NCI-H510A (cell line): ENCODE measurements at regions not wholly inside any gene's neighbourhood (a gene's known extent, or its start where the extent isn't known, plus 50 kb on each side); places are given as distances from the start of the nearest gene placed in this dataset.

Experiments used
- DNase-seq: peaks from one replicate; lab custom pipeline; 2025; lab: John Stamatoyannopoulos, UW

- no peak for DNase-seq
Observed at GRCh38 chr2:48912110-48912509, 156.6 kb upstream of the LHCGR start.

- DNase-seq, result no peak
Observed at GRCh38 chr2:48910961-48911360, 155.4 kb upstream of the LHCGR start.

GRCh38 chr2:48906633-48907032, 151.1 kb upstream of the LHCGR start:
- DNase-seq, result no peak

GRCh38 chr2:48905696-48906095, 150.2 kb upstream of the LHCGR start:
- DNase-seq, result no peak

GRCh38 chr2:48902521-48902920, 147.0 kb upstream of the LHCGR start:
- DNase-seq, result no peak

- DNase-seq, result no peak
Observed at GRCh38 chr2:48901416-48901815, 145.9 kb upstream of the LHCGR start.

- DNase-seq, result no peak
Observed at GRCh38 chr2:48901015-48901343, 145.5 kb upstream of the LHCGR start.

- no peak for DNase-seq
Observed at GRCh38 chr2:48900321-48901014, 144.9 kb upstream of the LHCGR start.

- DNase-seq, result no peak
Observed at GRCh38 chr2:48896870-48897269, 141.3 kb upstream of the LHCGR start.

- no peak for DNase-seq
Observed at GRCh38 chr2:48890454-48891131, 135.1 kb upstream of the LHCGR start.

GRCh38 chr2:48888066-48888465, 132.5 kb upstream of the LHCGR start:
- no peak for DNase-seq

GRCh38 chr2:48886919-48887318, 131.4 kb upstream of the LHCGR start:
- DNase-seq, result no peak

- no peak for DNase-seq
Observed at GRCh38 chr2:48885841-48886240, 130.3 kb upstream of the LHCGR start.

GRCh38 chr2:48883661-48884060, 128.1 kb upstream of the LHCGR start:
- no peak for DNase-seq

- DNase-seq, result no peak
Observed at GRCh38 chr2:48874282-48874681, 118.8 kb upstream of the LHCGR start.

- no peak for DNase-seq
Observed at GRCh38 chr2:48873666-48874065, 118.1 kb upstream of the LHCGR start.

GRCh38 chr2:48870942-48871341, 115.4 kb upstream of the LHCGR start:
- no peak for DNase-seq

- no peak for DNase-seq
Observed at GRCh38 chr2:48870503-48870902, 115.0 kb upstream of the LHCGR start.

- DNase-seq, result no peak
Observed at GRCh38 chr2:48865704-48866103, 110.2 kb upstream of the LHCGR start.

GRCh38 chr2:48860380-48860779, 104.9 kb upstream of the LHCGR start:
- DNase-seq, result no peak

- no peak for DNase-seq
Observed at GRCh38 chr2:48856657-48857056, 101.1 kb upstream of the LHCGR start.

- peak; percentile 11 for DNase-seq
Observed at GRCh38 chr2:48856144-48856543, 100.6 kb upstream of the LHCGR start.

- DNase-seq, result no peak
Observed at GRCh38 chr2:48855142-48855541, 99.6 kb upstream of the LHCGR start.

- no peak for DNase-seq
Observed at GRCh38 chr2:48854681-48855080, 99.2 kb upstream of the LHCGR start.
